ENCODE measurements at regions not wholly inside any gene's neighbourhood (a gene's known extent, or its start where the extent isn't known, plus 50 kb on each side); places are given as distances from the start of the nearest gene placed in this dataset.

DNA sequence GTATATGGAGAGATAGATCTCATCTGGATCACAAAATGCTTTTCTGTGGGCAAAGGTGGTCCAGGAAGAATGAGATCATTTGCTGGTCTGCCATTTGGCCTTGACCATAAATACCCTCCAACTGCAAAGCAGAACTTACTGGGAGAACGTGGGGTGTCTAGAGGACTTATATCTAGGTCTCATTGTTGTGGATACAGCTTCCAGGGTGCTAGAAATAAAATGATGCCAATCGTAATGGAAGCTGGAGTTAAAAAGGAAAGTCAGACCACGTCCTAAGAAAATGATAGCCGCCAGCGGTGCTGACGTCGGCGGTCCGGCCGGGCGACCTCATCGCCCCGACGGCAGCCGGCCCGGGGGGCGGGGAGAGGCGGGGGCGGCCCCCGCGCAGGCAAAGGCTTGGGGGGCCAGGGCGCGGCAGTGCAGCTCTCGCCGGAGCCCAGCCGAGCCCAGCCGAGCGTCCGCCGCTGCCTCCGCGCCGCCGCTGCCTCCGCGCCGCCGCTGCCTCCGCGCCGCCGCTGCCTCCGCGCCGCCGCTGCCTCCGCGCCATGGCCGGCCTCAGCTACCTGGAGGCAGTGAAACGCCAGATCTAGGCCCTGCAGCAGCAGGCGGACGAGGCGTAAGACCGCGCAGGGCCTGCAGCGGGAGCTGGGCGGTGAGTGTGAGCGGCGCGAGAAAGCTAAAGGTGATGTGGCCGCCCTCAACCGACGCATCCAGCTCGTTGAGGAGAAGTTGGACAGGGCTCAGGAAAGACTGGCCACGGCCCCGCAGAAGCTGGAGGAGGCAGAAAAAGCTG lies 89.5 kb downstream of the EOMES start (continued):
- TF ChIP-seq, protein P1, sequence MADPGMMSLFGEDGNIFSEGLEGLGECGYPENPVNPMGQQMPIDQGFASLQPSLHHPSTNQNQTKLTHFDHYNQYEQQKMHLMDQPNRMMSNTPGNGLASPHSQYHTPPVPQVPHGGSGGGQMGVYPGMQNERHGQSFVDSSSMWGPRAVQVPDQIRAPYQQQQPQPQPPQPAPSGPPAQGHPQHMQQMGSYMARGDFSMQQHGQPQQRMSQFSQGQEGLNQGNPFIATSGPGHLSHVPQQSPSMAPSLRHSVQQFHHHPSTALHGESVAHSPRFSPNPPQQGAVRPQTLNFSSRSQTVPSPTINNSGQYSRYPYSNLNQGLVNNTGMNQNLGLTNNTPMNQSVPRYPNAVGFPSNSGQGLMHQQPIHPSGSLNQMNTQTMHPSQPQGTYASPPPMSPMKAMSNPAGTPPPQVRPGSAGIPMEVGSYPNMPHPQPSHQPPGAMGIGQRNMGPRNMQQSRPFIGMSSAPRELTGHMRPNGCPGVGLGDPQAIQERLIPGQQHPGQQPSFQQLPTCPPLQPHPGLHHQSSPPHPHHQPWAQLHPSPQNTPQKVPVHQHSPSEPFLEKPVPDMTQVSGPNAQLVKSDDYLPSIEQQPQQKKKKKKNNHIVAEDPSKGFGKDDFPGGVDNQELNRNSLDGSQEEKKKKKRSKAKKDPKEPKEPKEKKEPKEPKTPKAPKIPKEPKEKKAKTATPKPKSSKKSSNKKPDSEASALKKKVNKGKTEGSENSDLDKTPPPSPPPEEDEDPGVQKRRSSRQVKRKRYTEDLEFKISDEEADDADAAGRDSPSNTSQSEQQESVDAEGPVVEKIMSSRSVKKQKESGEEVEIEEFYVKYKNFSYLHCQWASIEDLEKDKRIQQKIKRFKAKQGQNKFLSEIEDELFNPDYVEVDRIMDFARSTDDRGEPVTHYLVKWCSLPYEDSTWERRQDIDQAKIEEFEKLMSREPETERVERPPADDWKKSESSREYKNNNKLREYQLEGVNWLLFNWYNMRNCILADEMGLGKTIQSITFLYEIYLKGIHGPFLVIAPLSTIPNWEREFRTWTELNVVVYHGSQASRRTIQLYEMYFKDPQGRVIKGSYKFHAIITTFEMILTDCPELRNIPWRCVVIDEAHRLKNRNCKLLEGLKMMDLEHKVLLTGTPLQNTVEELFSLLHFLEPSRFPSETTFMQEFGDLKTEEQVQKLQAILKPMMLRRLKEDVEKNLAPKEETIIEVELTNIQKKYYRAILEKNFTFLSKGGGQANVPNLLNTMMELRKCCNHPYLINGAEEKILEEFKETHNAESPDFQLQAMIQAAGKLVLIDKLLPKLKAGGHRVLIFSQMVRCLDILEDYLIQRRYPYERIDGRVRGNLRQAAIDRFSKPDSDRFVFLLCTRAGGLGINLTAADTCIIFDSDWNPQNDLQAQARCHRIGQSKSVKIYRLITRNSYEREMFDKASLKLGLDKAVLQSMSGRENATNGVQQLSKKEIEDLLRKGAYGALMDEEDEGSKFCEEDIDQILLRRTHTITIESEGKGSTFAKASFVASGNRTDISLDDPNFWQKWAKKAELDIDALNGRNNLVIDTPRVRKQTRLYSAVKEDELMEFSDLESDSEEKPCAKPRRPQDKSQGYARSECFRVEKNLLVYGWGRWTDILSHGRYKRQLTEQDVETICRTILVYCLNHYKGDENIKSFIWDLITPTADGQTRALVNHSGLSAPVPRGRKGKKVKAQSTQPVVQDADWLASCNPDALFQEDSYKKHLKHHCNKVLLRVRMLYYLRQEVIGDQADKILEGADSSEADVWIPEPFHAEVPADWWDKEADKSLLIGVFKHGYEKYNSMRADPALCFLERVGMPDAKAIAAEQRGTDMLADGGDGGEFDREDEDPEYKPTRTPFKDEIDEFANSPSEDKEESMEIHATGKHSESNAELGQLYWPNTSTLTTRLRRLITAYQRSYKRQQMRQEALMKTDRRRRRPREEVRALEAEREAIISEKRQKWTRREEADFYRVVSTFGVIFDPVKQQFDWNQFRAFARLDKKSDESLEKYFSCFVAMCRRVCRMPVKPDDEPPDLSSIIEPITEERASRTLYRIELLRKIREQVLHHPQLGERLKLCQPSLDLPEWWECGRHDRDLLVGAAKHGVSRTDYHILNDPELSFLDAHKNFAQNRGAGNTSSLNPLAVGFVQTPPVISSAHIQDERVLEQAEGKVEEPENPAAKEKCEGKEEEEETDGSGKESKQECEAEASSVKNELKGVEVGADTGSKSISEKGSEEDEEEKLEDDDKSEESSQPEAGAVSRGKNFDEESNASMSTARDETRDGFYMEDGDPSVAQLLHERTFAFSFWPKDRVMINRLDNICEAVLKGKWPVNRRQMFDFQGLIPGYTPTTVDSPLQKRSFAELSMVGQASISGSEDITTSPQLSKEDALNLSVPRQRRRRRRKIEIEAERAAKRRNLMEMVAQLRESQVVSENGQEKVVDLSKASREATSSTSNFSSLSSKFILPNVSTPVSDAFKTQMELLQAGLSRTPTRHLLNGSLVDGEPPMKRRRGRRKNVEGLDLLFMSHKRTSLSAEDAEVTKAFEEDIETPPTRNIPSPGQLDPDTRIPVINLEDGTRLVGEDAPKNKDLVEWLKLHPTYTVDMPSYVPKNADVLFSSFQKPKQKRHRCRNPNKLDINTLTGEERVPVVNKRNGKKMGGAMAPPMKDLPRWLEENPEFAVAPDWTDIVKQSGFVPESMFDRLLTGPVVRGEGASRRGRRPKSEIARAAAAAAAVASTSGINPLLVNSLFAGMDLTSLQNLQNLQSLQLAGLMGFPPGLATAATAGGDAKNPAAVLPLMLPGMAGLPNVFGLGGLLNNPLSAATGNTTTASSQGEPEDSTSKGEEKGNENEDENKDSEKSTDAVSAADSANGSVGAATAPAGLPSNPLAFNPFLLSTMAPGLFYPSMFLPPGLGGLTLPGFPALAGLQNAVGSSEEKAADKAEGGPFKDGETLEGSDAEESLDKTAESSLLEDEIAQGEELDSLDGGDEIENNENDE (IDR thresholded peaks at IDR 0.05; ENCODE audit: insufficient replicate concordance, low read length) = no peak
- TF ChIP-seq RFX5 (IDR thresholded peaks at IDR 0.05; ENCODE audit: borderline replicate concordance, low read depth, low read length) (no peak), SIN3A (conservative IDR thresholded peaks at IDR 0.05 in 1 of 2, IDR thresholded peaks at IDR 0.05 in 1 of 2; ENCODE audit: low read depth in 1 of 2, low read length in 2 of 2) (no peak), KDM5A (IDR thresholded peaks at IDR 0.05; ENCODE audit: low read length) (no peak), EP300 (IDR thresholded peaks at IDR 0.05; ENCODE audit: borderline replicate concordance in 1 of 2, low read depth in 2 of 2, low read length in 2 of 2) (no peak), POU5F1 (IDR thresholded peaks at IDR 0.05; ENCODE audit: low read depth, low read length) (no peak), NRF1 (IDR thresholded peaks at IDR 0.05; ENCODE audit: low read depth, low read length) (no peak), HDAC2 (IDR thresholded peaks at IDR 0.05; ENCODE audit: borderline replicate concordance in 1 of 2, low read depth in 2 of 2, low read length in 2 of 2) (no peak)
- TF ChIP-seq, protein P2, sequence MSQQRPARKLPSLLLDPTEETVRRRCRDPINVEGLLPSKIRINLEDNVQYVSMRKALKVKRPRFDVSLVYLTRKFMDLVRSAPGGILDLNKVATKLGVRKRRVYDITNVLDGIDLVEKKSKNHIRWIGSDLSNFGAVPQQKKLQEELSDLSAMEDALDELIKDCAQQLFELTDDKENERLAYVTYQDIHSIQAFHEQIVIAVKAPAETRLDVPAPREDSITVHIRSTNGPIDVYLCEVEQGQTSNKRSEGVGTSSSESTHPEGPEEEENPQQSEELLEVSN (IDR thresholded peaks at IDR 0.05) = no peak

Data from H1 (cell line).